ENCODE measurements at regions not wholly inside any gene's neighbourhood (a gene's known extent, or its start where the extent isn't known, plus 50 kb on each side); places are given as distances from the start of the nearest gene placed in this dataset.

DNA sequence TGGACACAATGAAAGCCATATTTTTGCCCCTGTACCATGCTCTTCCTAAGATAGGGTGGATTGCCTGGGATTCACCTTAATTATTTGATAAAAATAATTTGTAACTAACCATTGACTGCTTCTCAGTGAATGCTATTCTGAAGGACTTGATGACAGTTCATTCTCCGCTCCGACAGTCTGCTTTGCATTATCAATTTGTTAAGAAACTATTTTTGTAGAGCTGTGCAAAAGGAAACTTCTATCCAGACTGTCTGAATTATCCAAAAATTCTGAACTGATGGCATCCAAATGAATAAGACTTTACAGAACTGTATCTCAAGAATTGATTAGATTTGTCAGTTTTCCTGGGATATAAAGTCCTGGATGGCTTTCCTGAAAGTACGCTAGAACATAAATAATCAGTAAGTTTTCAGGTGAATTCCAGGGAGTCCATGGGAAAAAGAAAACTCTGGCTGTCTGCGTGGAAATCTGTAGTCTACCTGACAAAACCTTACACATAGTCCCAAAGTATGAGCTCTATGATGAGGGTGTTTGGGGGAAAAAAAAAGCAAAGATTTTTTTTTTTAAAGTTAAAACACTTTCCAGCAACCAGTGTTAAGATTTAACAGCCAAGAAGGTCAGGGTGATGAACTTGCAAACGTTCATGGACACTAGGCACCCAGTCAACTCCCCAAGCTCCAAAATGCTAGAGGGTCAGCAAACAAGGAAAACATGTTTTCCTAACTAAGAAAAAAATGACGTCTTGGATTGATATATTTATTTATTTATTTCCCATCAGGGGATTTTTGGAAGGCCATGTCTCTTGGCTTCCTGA is 291.1 kb upstream of the TBX3 start:
- TF ChIP-seq, protein P1, sequence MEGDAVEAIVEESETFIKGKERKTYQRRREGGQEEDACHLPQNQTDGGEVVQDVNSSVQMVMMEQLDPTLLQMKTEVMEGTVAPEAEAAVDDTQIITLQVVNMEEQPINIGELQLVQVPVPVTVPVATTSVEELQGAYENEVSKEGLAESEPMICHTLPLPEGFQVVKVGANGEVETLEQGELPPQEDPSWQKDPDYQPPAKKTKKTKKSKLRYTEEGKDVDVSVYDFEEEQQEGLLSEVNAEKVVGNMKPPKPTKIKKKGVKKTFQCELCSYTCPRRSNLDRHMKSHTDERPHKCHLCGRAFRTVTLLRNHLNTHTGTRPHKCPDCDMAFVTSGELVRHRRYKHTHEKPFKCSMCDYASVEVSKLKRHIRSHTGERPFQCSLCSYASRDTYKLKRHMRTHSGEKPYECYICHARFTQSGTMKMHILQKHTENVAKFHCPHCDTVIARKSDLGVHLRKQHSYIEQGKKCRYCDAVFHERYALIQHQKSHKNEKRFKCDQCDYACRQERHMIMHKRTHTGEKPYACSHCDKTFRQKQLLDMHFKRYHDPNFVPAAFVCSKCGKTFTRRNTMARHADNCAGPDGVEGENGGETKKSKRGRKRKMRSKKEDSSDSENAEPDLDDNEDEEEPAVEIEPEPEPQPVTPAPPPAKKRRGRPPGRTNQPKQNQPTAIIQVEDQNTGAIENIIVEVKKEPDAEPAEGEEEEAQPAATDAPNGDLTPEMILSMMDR (IDR thresholded peaks at IDR 0.05) = no peak
- TF ChIP-seq POLR2A (IDR thresholded peaks at IDR 0.05) = no peak

Data from lower leg skin (tissue), 3 donors.